ENCODE measurements at regions not wholly inside any gene's neighbourhood (a gene's known extent, or its start where the extent isn't known, plus 50 kb on each side); places are given as distances from the start of the nearest gene placed in this dataset.
"Not testable (repeated sequence)": the region's sequence is repeated elsewhere in the genome, so short reads cannot be mapped to it uniquely, and the experiment has no call there.

DNA sequence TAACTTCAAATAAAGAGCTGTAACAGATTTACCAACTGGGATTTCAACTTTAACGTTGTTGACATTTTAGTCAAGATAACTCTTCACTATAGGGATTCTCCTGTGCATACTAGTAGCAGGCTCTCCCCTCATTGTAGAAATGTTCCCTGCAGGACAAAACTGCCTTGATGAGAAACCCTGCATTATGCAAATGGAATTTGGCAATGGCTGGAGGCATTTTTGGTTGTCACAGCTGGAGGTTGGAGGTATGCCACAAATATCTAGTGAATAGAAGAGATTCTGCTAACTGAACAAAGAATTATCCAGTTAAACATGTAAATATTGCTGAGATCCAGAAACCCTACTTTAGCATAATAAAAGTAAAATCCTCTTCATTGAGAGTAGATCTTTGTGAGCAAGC, 928.8 kb upstream of the ALCAM start:
- peak overlapping the region; percentile 21 for H3K4me2 ChIP-seq (ENCODE audit: insufficient read depth, low read length)
- H3K4me3 ChIP-seq (ENCODE audit: insufficient read depth, low read length), result no peak overlapping the region
- no peak overlapping the region for H2AFZ ChIP-seq (ENCODE audit: low read length)
- no peaks in the 10 kb centered on the region for H3K79me2 ChIP-seq (ENCODE audit: insufficient read depth, low read length)
- no peaks in the 10 kb centered on the region for H4K20me1 ChIP-seq (ENCODE audit: insufficient read depth, low read length)
- H3K4me1 ChIP-seq (ENCODE audit: insufficient read depth, low read length), result peaks cover 14% of the 10 kb centered on the region
- H3K36me3 ChIP-seq (ENCODE audit: insufficient read depth, low read length), result no peaks in the 10 kb centered on the region
- H3K9me3 ChIP-seq (ENCODE audit: low read depth, low read length), result no peaks in the 10 kb centered on the region
- H3K27ac ChIP-seq (ENCODE audit: low read depth, low read length), result no peak overlapping the region
- TF ChIP-seq, protein P1, sequence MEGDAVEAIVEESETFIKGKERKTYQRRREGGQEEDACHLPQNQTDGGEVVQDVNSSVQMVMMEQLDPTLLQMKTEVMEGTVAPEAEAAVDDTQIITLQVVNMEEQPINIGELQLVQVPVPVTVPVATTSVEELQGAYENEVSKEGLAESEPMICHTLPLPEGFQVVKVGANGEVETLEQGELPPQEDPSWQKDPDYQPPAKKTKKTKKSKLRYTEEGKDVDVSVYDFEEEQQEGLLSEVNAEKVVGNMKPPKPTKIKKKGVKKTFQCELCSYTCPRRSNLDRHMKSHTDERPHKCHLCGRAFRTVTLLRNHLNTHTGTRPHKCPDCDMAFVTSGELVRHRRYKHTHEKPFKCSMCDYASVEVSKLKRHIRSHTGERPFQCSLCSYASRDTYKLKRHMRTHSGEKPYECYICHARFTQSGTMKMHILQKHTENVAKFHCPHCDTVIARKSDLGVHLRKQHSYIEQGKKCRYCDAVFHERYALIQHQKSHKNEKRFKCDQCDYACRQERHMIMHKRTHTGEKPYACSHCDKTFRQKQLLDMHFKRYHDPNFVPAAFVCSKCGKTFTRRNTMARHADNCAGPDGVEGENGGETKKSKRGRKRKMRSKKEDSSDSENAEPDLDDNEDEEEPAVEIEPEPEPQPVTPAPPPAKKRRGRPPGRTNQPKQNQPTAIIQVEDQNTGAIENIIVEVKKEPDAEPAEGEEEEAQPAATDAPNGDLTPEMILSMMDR (IDR thresholded peaks at IDR 0.05; ENCODE audit: extremely low read depth, low read depth, low read length), result no peak
- peak; percentile 69 for DNase-seq (ENCODE audit: insufficient read length, low spot score, missing footprints)
- no peaks in the 10 kb centered on the region for H3K27me3 ChIP-seq (ENCODE audit: insufficient read depth, low read length)

DNA sequence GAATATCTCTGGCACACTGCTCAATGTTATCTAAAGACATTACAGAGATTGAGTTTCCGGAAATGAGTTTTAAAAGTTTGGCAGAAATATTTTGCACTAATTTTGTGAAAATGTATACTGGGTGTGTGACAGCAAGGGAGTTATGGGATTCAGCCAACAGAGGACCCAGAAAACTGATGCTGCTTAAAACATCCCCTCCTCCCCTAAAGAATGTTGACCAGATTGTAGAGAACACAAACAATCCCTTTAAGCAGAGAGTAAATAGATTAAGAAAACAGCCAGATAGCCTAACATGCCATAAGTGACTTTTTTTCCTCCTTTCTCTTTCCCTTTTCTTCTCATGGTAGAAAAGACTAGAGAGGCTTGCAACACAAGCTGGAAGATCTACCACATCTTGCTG, 928.0 kb upstream of the ALCAM start:
- no peak overlapping the region for H3K4me3 ChIP-seq (ENCODE audit: insufficient read depth, low read length)
- DNase-seq (ENCODE audit: insufficient read length, low spot score, missing footprints), result peak; percentile 23
- H2AFZ ChIP-seq (ENCODE audit: low read length), result no peak overlapping the region
- no peaks in the 10 kb centered on the region for H4K20me1 ChIP-seq (ENCODE audit: insufficient read depth, low read length)
- no peaks in the 10 kb centered on the region for H3K27me3 ChIP-seq (ENCODE audit: insufficient read depth, low read length)
- H3K79me2 ChIP-seq (ENCODE audit: insufficient read depth, low read length), result no peaks in the 10 kb centered on the region
- TF ChIP-seq, protein P1 (IDR thresholded peaks at IDR 0.05; ENCODE audit: extremely low read depth, low read depth, low read length), result no peak
- H3K27ac ChIP-seq (ENCODE audit: low read depth, low read length), result no peak overlapping the region
- H3K9me3 ChIP-seq (ENCODE audit: low read depth, low read length), result no peaks in the 10 kb centered on the region
- H3K4me2 ChIP-seq (ENCODE audit: insufficient read depth, low read length), result no peak overlapping the region
- no peaks in the 10 kb centered on the region for H3K36me3 ChIP-seq (ENCODE audit: insufficient read depth, low read length)
- peaks cover 14% of the 10 kb centered on the region for H3K4me1 ChIP-seq (ENCODE audit: insufficient read depth, low read length)

DNA sequence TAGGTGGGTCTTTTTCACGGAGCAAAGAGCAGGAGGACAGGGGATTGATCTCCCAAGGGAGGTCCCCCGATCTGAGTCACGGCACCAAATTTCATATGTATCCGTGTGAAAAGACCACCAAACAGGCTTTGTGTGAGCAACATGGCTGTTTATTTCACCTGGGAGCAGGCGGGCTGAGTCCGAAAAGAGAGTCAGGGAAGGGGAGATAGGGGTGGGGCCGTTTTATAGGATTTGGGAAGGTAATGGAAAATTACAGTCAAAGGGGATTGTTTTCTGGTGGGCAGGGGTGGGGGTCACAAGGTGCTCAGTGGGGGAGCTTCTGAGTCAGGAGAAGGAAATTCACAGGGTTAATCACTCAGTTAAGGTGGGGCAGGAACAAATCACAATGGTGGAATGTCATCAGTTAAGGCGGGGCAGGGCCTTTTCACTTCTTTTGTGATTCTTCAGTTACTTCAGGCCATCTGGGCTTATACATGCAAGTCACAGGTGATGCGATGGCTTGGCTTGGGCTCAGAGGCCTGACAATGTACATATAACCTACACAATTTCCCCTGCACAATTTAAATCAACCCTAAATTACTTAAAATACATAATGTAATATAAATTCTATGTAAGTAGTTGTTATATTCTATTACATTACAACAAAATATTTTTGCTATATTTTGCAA, 921.3 kb upstream of the ALCAM start:
- not testable (repeated sequence) for H3K4me2 ChIP-seq (ENCODE audit: insufficient read depth, low read length); H3K4me1 ChIP-seq (ENCODE audit: insufficient read depth, low read length); H3K36me3 ChIP-seq (ENCODE audit: insufficient read depth, low read length); H2AFZ ChIP-seq (ENCODE audit: low read length); H3K9me3 ChIP-seq (ENCODE audit: low read depth, low read length); H3K27me3 ChIP-seq (ENCODE audit: insufficient read depth, low read length); H3K79me2 ChIP-seq (ENCODE audit: insufficient read depth, low read length); DNase-seq (ENCODE audit: insufficient read length, low spot score, missing footprints); H3K27ac ChIP-seq (ENCODE audit: low read depth, low read length); H3K4me3 ChIP-seq (ENCODE audit: insufficient read depth, low read length); H4K20me1 ChIP-seq (ENCODE audit: insufficient read depth, low read length)

DNA sequence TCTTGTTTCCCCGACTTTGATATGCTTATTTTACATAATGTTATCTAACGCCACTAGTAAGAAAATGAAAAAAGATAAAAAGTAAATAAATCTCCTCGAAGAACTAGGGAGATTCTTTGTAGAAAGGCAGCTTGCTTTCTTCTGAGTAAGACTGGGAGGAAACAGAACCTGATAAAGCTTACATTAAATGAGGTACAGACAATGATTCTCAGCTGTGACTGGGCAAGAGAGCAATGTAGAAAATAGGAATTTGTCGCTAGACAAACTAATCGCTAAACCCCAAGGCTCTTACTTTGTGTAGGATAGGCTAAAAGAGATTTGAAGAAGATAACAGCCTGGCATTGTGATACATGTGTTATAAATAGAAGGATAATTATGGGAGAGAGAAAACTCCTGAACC, 919.0 kb upstream of the ALCAM start:
- no peaks in the 10 kb centered on the region for H3K9me3 ChIP-seq (ENCODE audit: low read depth, low read length)
- TF ChIP-seq, protein P1 (IDR thresholded peaks at IDR 0.05; ENCODE audit: extremely low read depth, low read depth, low read length), result no peak
- no peak for DNase-seq (ENCODE audit: insufficient read length, low spot score, missing footprints)

More for the DNA sequence above, 919.0 kb upstream of the ALCAM start:
- no peaks in the 10 kb centered on the region for H3K36me3 ChIP-seq (ENCODE audit: insufficient read depth, low read length)
- no peaks in the 10 kb centered on the region for H4K20me1 ChIP-seq (ENCODE audit: insufficient read depth, low read length)
- H3K27ac ChIP-seq (ENCODE audit: low read depth, low read length), result no peak overlapping the region
- H3K79me2 ChIP-seq (ENCODE audit: insufficient read depth, low read length), result no peaks in the 10 kb centered on the region
- no peak overlapping the region for H3K4me2 ChIP-seq (ENCODE audit: insufficient read depth, low read length)
- H3K27me3 ChIP-seq (ENCODE audit: insufficient read depth, low read length), result no peaks in the 10 kb centered on the region
- H2AFZ ChIP-seq (ENCODE audit: low read length), result no peak overlapping the region
- no peaks in the 10 kb centered on the region for H3K4me1 ChIP-seq (ENCODE audit: insufficient read depth, low read length)
- H3K4me3 ChIP-seq (ENCODE audit: insufficient read depth, low read length), result no peak overlapping the region

Measured in osteoblast (primary cell).